ENCODE measurements at regions not wholly inside any gene's neighbourhood (a gene's known extent, or its start where the extent isn't known, plus 50 kb on each side); places are given as distances from the start of the nearest gene placed in this dataset.

GRCh38 chr5:3265936-3266335, 329.7 kb upstream of the IRX1 start:
- peak; percentile 32 for ATAC-seq (ENCODE audit: low FRiP score)
- DNase-seq (ENCODE audit: low spot score) = no peak
- TF ChIP-seq CTCF (IDR thresholded peaks at IDR 0.05) = no peak

- TF ChIP-seq CTCF (IDR thresholded peaks at IDR 0.05) = no peak
- no peak for DNase-seq (ENCODE audit: low spot score)
- no peak for ATAC-seq (ENCODE audit: low FRiP score)
These were observed 330.3 kb upstream of the IRX1 start for GRCh38 chr5:3265131-3265885.

GRCh38 chr5:3262451-3262850, 333.2 kb upstream of the IRX1 start:
- ATAC-seq (ENCODE audit: low FRiP score) = no peak
- TF ChIP-seq CTCF (IDR thresholded peaks at IDR 0.05) = no peak
- DNase-seq (ENCODE audit: low spot score) = no peak

GRCh38 chr5:3261081-3261480, 334.6 kb upstream of the IRX1 start:
- no peak for TF ChIP-seq CTCF (IDR thresholded peaks at IDR 0.05)
- ATAC-seq (ENCODE audit: low FRiP score) (no peak), DNase-seq (ENCODE audit: low spot score) (no peak)

- ATAC-seq (ENCODE audit: low FRiP score) = no peak
- no peak for TF ChIP-seq CTCF (IDR thresholded peaks at IDR 0.05)
- DNase-seq (ENCODE audit: low spot score) = no peak
These were observed 337.6 kb upstream of the IRX1 start for GRCh38 chr5:3258050-3258449.

- DNase-seq (ENCODE audit: low spot score) = no peak
- TF ChIP-seq CTCF (IDR thresholded peaks at IDR 0.05) = no peak
- ATAC-seq (ENCODE audit: low FRiP score) = no peak
These were observed 343.4 kb upstream of the IRX1 start for GRCh38 chr5:3252235-3252634.

GRCh38 chr5:3251784-3252183, 343.8 kb upstream of the IRX1 start:
- ATAC-seq (ENCODE audit: low FRiP score) (no peak), DNase-seq (ENCODE audit: low spot score) (no peak)
- TF ChIP-seq CTCF (IDR thresholded peaks at IDR 0.05) = no peak
